ENCODE measurements at regions not wholly inside any gene's neighbourhood (a gene's known extent, or its start where the extent isn't known, plus 50 kb on each side); places are given as distances from the start of the nearest gene placed in this dataset.

GRCh38 chr4:26094076-26094475, 180.1 kb downstream of the SMIM20 start:
- intact Hi-C loops (cut with micrococcal nuclease; ENCODE audit: unreplicated experiment) = no loop called here
- in situ Hi-C loops (cut with MboI) = no loop called here
- DNase-seq (ENCODE audit: low read depth, low spot score) = no peak

More at GRCh38 chr4:26094076-26094475, 180.1 kb downstream of the SMIM20 start:
- Histone ChIP-seq H3K79me2 (ENCODE audit: control insufficient read depth, insufficient read depth, low read length) (no peaks in the 10 kb centered on the region), H3K27me3 (replicated peaks in 1 of 2; ENCODE audit: control insufficient read depth in 2 of 2, insufficient read depth in 2 of 2, low read length in 1 of 2) (no peaks in the 10 kb centered on the region), H3K4me3 (no peak overlapping the region), H3K4me1 (ENCODE audit: control insufficient read depth, insufficient read depth, low read length) (peaks cover 2% of the 10 kb centered on the region; the same call in 1 of the 2 replicates), H4K20me1 (ENCODE audit: control insufficient read depth, insufficient read depth) (no peaks in the 10 kb centered on the region), H2AFZ (ENCODE audit: control insufficient read depth, low read depth, low read length) (no peak overlapping the region), H3K9ac (ENCODE audit: control insufficient read depth, insufficient read depth, low read length) (no peak overlapping the region), H3K9me3 (replicated peaks; ENCODE audit: control insufficient read depth, insufficient read depth, low read length) (peaks cover 10% of the 10 kb centered on the region), H3K36me3 (ENCODE audit: control insufficient read depth in 2 of 2, insufficient read depth in 2 of 2, low read length in 1 of 2) (no peaks in the 10 kb centered on the region), H3K4me2 (ENCODE audit: control insufficient read depth, insufficient read depth) (no peak overlapping the region), H3K27ac (ENCODE audit: control insufficient read depth, insufficient read depth) (no peak overlapping the region)
- no peak for ATAC-seq
- ChIA-PET RAD21 (ENCODE audit: unreplicated experiment) (interaction anchor here (1.3 kb wide), 1 partner anchor 12 kb away, joined by 4 read pairs; no protein-coding TSS in a partner anchor), POLR2A (no interaction called here), SMC1A (ENCODE audit: uncharacterized antibody, unreplicated experiment) (interaction anchor here (0.6 kb wide), 1 partner anchor 149 kb away, joined by 3 read pairs; no protein-coding TSS in a partner anchor), CTCF (interaction anchor here (2.7 kb wide), 1 partner anchor 11 kb away, joined by 11 read pairs; no protein-coding TSS in a partner anchor)
- 50% methylated on average over 2 of the region's 2 CpGs for WGBS (ENCODE audit: insufficient coverage, insufficient replicate concordance, low lambda C conversion rate, missing lambda C conversion rate)
- no peak for TF ChIP-seq NR2C1 (IDR thresholded peaks at IDR 0.05)
- no peak for TF ChIP-seq GABPA (IDR thresholded peaks at IDR 0.05; ENCODE audit: low read depth)
- no peak for TF ChIP-seq IRF4 (IDR thresholded peaks at IDR 0.05; ENCODE audit: low read depth, low read length)
- TF ChIP-seq MLLT1 (IDR thresholded peaks at IDR 0.05) = no peak
- TF ChIP-seq CBFB (IDR thresholded peaks at IDR 0.05; ENCODE audit: low read depth) = no peak
- TF ChIP-seq CREB1 (IDR thresholded peaks at IDR 0.05; ENCODE audit: low read depth) = no peak
- TF ChIP-seq CEBPZ (IDR thresholded peaks at IDR 0.05; ENCODE audit: low read depth, low read length) = no peak
- no peak for TF ChIP-seq NFYB (IDR thresholded peaks at IDR 0.05; ENCODE audit: insufficient read depth, low read depth, low read length)
- TF ChIP-seq CTCF (IDR thresholded peaks at IDR 0.05 in 2 of 3, conservative IDR thresholded peaks at IDR 0.05 in 1 of 3; ENCODE audit: control insufficient read depth in 2 of 3, extremely low read depth in 1 of 3, insufficient read depth in 1 of 3, low read depth in 3 of 3, low read length in 3 of 3) = no peak
- TF ChIP-seq FOXM1 (IDR thresholded peaks at IDR 0.05; ENCODE audit: low read depth, low read length) = no peak
- no peak for TF ChIP-seq HDAC2 (IDR thresholded peaks at IDR 0.05)
- no peak for TF ChIP-seq PAX5 (IDR thresholded peaks at IDR 0.05; ENCODE audit: borderline replicate concordance, low read depth, low read length)
- no peak for TF ChIP-seq SMARCA5 (IDR thresholded peaks at IDR 0.05)
- no peak for FAIRE-seq
- BruUV-seq (replicated peaks) = no TSS peak
